Astrocyte of the cerebellum (primary cell): ENCODE measurements at regions not wholly inside any gene's neighbourhood (a gene's known extent, or its start where the extent isn't known, plus 50 kb on each side); places are given as distances from the start of the nearest gene placed in this dataset.
A peak's percentile ranks its signal among the peaks of the same experiment; 100 is the strongest.

Experiments
- DNase-seq: peaks from one replicate; pipeline ENCODE4 v3.0.0-alpha.2; 2011; ENCODE audit warnings: low read depth
- H3K4me3 ChIP-seq: 2 replicates; pipeline ENCODE4 v1.5.1; 2011; ENCODE audit warnings: mild to moderate bottlenecking, low read depth, low read length, moderate library complexity
- CTCF ChIP-seq: IDR thresholded peaks from 2 replicates; pipeline ENCODE4 v1.5.1; 2012; ENCODE audit warnings: low read length, low read depth, moderate library complexity, mild to moderate bottlenecking; ENCODE audit errors: missing control alignments
- in situ Hi-C: cut with HindIII; loops from 2 replicates; pipeline ENCODE4 v1.10.0; 2017; ENCODE audit warnings: low sequenced_read_pairs

GRCh38 chr11:38809521-38809920, 2211.5 kb upstream of the RAG2 start:
- in situ Hi-C loops, result no loop called here
- H3K4me3 ChIP-seq, result no peak overlapping the region
- no peak for DNase-seq
- TF ChIP-seq CTCF, result no peak

DNA sequence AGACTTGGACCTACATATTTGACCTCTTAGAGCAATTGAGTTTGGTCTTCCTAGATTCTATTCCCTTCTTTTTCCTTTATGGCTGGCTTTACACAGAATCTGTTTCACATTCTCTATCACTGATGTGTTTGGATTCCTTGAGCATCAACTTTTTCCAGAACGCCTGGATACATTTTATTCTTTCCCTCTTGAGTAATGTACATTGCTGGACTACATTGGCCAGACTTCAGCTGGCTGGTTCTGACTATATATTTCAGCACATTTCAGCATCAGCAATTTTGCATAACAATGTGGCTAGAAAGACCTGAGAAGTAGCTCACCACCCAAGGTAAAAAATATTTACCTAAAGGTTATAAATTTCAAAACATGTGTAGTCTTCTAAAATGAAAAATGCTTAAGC, 2198.2 kb upstream of the RAG2 start:
- in situ Hi-C loops, result no loop called here

GRCh38 chr11:38795027-38795426, 2197.0 kb upstream of the RAG2 start:
- in situ Hi-C loops, result no loop called here
- no peak overlapping the region for H3K4me3 ChIP-seq
- DNase-seq, result no peak
- TF ChIP-seq CTCF, result no peak

More for the DNA sequence above, 2198.2 kb upstream of the RAG2 start:
- H3K4me3 ChIP-seq, result no peak overlapping the region
- TF ChIP-seq CTCF, result no peak
- no peak for DNase-seq

GRCh38 chr11:38791346-38791961, 2193.4 kb upstream of the RAG2 start:
- in situ Hi-C loops, result no loop called here
- peak; percentile 62 for DNase-seq

DNA sequence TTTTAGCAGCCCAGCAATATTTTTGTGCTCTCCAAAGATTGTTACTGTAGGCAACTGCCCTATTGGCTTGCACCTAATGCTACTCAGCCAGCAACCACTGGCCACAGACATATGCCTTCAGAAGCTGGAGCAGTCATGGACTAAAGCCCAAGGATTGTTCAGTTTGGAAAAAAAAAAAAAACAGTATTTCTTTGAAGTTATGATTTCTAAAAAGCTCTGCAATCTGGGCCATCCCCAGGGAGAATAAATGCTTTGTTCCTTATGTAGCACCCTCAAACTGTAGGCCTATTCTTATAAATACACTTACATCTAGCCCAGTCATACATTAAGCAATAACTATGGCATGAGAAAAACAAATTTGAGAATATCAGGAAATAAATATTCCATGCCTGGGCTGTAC, 2190.5 kb upstream of the RAG2 start:
- H3K4me3 ChIP-seq, result no peak overlapping the region
- in situ Hi-C loops, result no loop called here

More at GRCh38 chr11:38791346-38791961, 2193.4 kb upstream of the RAG2 start:
- H3K4me3 ChIP-seq, result no peak overlapping the region
- TF ChIP-seq CTCF, result peak; percentile 70

DNA sequence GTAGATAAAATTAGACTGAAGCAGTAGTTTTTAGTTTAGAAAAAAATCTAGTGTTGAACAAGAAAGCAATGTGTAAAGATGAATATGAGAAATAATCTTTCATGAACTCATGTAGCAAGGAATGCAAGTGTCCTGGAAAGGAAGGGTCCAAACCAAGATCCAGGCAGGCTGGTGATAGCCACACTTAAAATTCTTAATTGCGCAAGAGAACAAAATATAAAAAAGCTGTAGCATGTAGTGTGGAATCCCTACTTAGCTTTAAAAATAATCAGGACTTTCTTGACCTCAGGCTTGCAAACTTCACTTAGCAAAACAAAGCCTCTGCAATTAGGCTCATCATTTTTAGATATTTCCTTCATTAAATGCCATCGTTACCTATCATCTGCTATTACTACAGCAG, 2186.1 kb upstream of the RAG2 start:
- no peak overlapping the region for H3K4me3 ChIP-seq
- in situ Hi-C loops, result no loop called here
- no peak for DNase-seq
- TF ChIP-seq CTCF, result no peak

More for the DNA sequence above, 2190.5 kb upstream of the RAG2 start:
- no peak for TF ChIP-seq CTCF
- peak; percentile 3 for DNase-seq

- no peak for DNase-seq
- no peak overlapping the region for H3K4me3 ChIP-seq
- in situ Hi-C loops, result no loop called here
- no peak for TF ChIP-seq CTCF
Observed at GRCh38 chr11:38766796-38767195, 2168.8 kb upstream of the RAG2 start.
